ENCODE measurements at regions not wholly inside any gene's neighbourhood (a gene's known extent, or its start where the extent isn't known, plus 50 kb on each side); places are given as distances from the start of the nearest gene placed in this dataset.

- Histone ChIP-seq H3K27me3 (replicated peaks in 1 of 4; ENCODE audit: control extremely low read depth in 1 of 4, control insufficient read depth in 3 of 4, insufficient read depth in 4 of 4, low read length in 3 of 4) (no peaks in the 10 kb centered on the region), H3K9ac (ENCODE audit: low read length) (no peak overlapping the region), H3K36me3 (replicated peaks in 1 of 2; ENCODE audit: control extremely low read depth in 1 of 2, control insufficient read depth in 1 of 2, extremely low read depth in 1 of 2, insufficient read depth in 2 of 2, low read length in 1 of 2) (no peaks in the 10 kb centered on the region), H3K4me2 (replicated peaks; ENCODE audit: low read depth, low read length, poor library complexity, severe bottlenecking) (no peak overlapping the region), H2AFZ (ENCODE audit: insufficient read depth, low read depth, low read length, poor library complexity, severe bottlenecking) (no peak overlapping the region), H3K4me1 (ENCODE audit: control insufficient read depth in 2 of 2, insufficient read depth in 2 of 2, low read length in 2 of 2) (no peaks in the 10 kb centered on the region), H3K27ac (ENCODE audit: low read length in 2 of 2) (no peak overlapping the region), H3K79me2 (ENCODE audit: control insufficient read depth, insufficient read depth, low read length) (no peaks in the 10 kb centered on the region), H3K9me3 (ENCODE audit: control extremely low read depth in 1 of 3, control insufficient read depth in 2 of 3, insufficient read depth in 1 of 3, low read length in 2 of 3) (no peaks in the 10 kb centered on the region), H3K4me3 (ENCODE audit: control extremely low read depth in 1 of 5, extremely low read depth in 1 of 5, insufficient read depth in 1 of 5, low read depth in 2 of 5, low read length in 4 of 5) (no peak overlapping the region), H4K20me1 (ENCODE audit: control insufficient read depth, insufficient read depth, low read length, poor library complexity, severe bottlenecking) (no peaks in the 10 kb centered on the region)
- Mint-ChIP-seq H3K9me3 (ENCODE audit: insufficient read depth) (no peaks in the 10 kb centered on the region), H3K4me3 (no peak overlapping the region), H3K27me3 (no peaks in the 10 kb centered on the region), H3K4me1 (no peaks in the 10 kb centered on the region), H3K27ac (no peak overlapping the region)
- intact Hi-C loops (cut with micrococcal nuclease), result no loop called here
- DNase-seq (no peak), ATAC-seq (ENCODE audit: low read depth) (no peak)
- ChIA-PET POLR2A (no interaction called here), CTCF (no interaction called here)
- TF ChIP-seq CTCF (IDR thresholded peaks at IDR 0.05) (no peak), EZH2 (IDR thresholded peaks at IDR 0.05; ENCODE audit: borderline replicate concordance, insufficient read depth, low read depth, low read length, poor library complexity, severe bottlenecking) (no peak)
- 43% methylated on average over 2 of the region's 4 CpGs for WGBS (ENCODE audit: insufficient coverage)
Measured at GRCh38 chr1:78834201-78834741, 172.3 kb downstream of the ADGRL4 start.

- intact Hi-C loops (cut with micrococcal nuclease), result no loop called here
- ChIA-PET CTCF (no interaction called here), POLR2A (no interaction called here)
- no peak overlapping the region for H3K27ac Mint-ChIP-seq
- H2AFZ ChIP-seq (ENCODE audit: insufficient read depth, low read depth, low read length, poor library complexity, severe bottlenecking), result no peak overlapping the region
- H3K4me3 Mint-ChIP-seq, result no peak overlapping the region
- no peaks in the 10 kb centered on the region for H3K4me1 Mint-ChIP-seq
- H3K27ac ChIP-seq (ENCODE audit: low read length in 2 of 2), result no peak overlapping the region
- no peaks in the 10 kb centered on the region for H3K79me2 ChIP-seq (ENCODE audit: control insufficient read depth, insufficient read depth, low read length)
- no peak overlapping the region for H3K4me3 ChIP-seq (ENCODE audit: control extremely low read depth in 1 of 5, extremely low read depth in 1 of 5, insufficient read depth in 1 of 5, low read depth in 2 of 5, low read length in 4 of 5)
- H3K9ac ChIP-seq (ENCODE audit: low read length), result no peak overlapping the region
- H3K27me3 Mint-ChIP-seq, result no peaks in the 10 kb centered on the region
- H3K4me2 ChIP-seq (replicated peaks; ENCODE audit: low read depth, low read length, poor library complexity, severe bottlenecking), result no peak overlapping the region
- H3K4me1 ChIP-seq (ENCODE audit: control insufficient read depth in 2 of 2, insufficient read depth in 2 of 2, low read length in 2 of 2), result no peaks in the 10 kb centered on the region
- DNase-seq (no peak), ATAC-seq (ENCODE audit: low read depth) (no peak)
- H3K9me3 Mint-ChIP-seq (ENCODE audit: insufficient read depth), result no peaks in the 10 kb centered on the region
- H3K36me3 ChIP-seq (replicated peaks in 1 of 2; ENCODE audit: control extremely low read depth in 1 of 2, control insufficient read depth in 1 of 2, extremely low read depth in 1 of 2, insufficient read depth in 2 of 2, low read length in 1 of 2), result no peaks in the 10 kb centered on the region
- no peaks in the 10 kb centered on the region for H3K9me3 ChIP-seq (ENCODE audit: control extremely low read depth in 1 of 3, control insufficient read depth in 2 of 3, insufficient read depth in 1 of 3, low read length in 2 of 3)
- TF ChIP-seq CTCF (IDR thresholded peaks at IDR 0.05), result no peak
- no peak for TF ChIP-seq EZH2 (IDR thresholded peaks at IDR 0.05; ENCODE audit: borderline replicate concordance, insufficient read depth, low read depth, low read length, poor library complexity, severe bottlenecking)
- no peaks in the 10 kb centered on the region for H3K27me3 ChIP-seq (replicated peaks in 1 of 4; ENCODE audit: control extremely low read depth in 1 of 4, control insufficient read depth in 3 of 4, insufficient read depth in 4 of 4, low read length in 3 of 4)
- no peaks in the 10 kb centered on the region for H4K20me1 ChIP-seq (ENCODE audit: control insufficient read depth, insufficient read depth, low read length, poor library complexity, severe bottlenecking)
Measured at GRCh38 chr1:78836726-78837125, 169.8 kb downstream of the ADGRL4 start.

Data from B cell (primary cell).